Breast epithelium (tissue), 3 donors: ENCODE measurements at regions not wholly inside any gene's neighbourhood (a gene's known extent, or its start where the extent isn't known, plus 50 kb on each side); places are given as distances from the start of the nearest gene placed in this dataset.

Experiments
- CTCF ChIP-seq, 3 donors: fragments of 450-650 bp; IDR thresholded peaks; one replicate each; pipeline ENCODE4 v1.5.1; 2016 to 2017; ENCODE audit warnings: antibody characterized with exemption in 3 of 3, mild to moderate bottlenecking in 3 of 3, moderate library complexity in 3 of 3
- POLR2AphosphoS5 ChIP-seq, 3 donors: sonication (generic); formaldehyde crosslinking; IDR thresholded peaks; one replicate each; pipeline ENCODE4 v1.6.1; 2017; ENCODE audit warnings: antibody characterized with exemption in 3 of 3

DNA sequence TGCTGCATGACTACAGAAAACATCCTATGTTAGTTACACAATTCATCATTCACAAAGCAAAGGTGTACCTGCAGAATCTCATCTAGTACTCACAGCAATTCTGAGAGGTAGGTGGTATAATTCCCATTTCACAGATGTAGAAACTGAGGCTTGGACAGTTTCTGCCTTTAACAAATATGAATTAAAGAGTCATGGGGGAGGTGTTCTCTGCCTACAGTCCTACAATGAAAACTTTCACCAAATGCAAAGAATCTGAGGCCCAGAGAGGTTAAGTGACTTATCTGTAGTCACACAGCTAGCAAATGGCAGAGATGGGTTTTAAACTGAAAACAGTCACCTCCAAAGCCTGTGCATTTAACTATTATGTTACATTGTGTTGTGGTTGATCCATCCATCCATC, 171.6 kb upstream of the WSCD2 start:
- no peak for TF ChIP-seq CTCF (IDR thresholded peaks at IDR 0.05)
- TF ChIP-seq POLR2AphosphoS5 (IDR thresholded peaks at IDR 0.05), result no peak
